ENCODE measurements at regions not wholly inside any gene's neighbourhood (a gene's known extent, or its start where the extent isn't known, plus 50 kb on each side); places are given as distances from the start of the nearest gene placed in this dataset.

DNA sequence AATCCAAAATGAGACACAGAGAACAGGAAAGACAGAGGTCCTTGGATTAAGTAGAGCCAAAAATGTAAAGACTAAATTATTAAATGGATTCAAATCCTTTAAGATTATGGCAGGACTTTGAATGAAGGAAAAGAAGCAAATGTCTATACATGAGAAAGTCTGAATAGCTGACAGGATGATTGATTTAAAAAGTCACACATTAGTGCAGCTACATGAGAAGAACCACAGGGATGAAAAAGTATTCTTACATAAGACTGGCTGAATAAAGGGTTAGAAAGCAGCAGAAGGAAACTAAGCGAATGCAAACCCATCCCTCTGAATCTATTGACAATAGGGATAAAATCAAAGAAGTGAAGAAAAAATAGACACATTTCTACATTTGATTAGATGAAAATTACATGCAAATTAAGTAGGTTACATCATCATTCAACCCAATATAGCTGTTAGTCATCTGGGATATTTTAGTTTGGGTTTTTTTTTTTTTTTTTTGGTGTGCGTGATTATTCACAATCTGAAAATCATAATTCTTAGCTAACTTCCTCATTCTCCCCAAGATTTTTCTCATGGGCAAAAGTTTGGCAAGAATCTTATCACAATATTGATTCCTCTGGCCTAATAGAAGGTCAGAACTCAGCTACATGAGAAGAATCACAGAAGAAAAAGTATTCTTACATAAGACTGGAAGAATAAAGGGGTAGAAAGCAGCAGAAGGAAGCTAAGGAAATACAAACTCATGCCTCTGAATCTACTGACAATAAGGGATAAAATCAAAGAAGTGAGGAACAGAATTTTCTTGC lies 845.4 kb downstream of the HACE1 start:
- ChIA-PET POLR2A (no interaction called here), CTCF (no interaction called here)
- TF ChIP-seq FOXA1 (IDR thresholded peaks at IDR 0.05) = no peak
- no peak for TF ChIP-seq NFRKB (IDR thresholded peaks at IDR 0.05)
- no peak for TF ChIP-seq BHLHE40 (IDR thresholded peaks at IDR 0.05; ENCODE audit: borderline replicate concordance)
- no peak for TF ChIP-seq ZNF384 (IDR thresholded peaks at IDR 0.05)
- no peak for TF ChIP-seq L3MBTL2 (conservative IDR thresholded peaks at IDR 0.05)
- TF ChIP-seq ELF4 (IDR thresholded peaks at IDR 0.05) = no peak
- TF ChIP-seq, protein P1, sequence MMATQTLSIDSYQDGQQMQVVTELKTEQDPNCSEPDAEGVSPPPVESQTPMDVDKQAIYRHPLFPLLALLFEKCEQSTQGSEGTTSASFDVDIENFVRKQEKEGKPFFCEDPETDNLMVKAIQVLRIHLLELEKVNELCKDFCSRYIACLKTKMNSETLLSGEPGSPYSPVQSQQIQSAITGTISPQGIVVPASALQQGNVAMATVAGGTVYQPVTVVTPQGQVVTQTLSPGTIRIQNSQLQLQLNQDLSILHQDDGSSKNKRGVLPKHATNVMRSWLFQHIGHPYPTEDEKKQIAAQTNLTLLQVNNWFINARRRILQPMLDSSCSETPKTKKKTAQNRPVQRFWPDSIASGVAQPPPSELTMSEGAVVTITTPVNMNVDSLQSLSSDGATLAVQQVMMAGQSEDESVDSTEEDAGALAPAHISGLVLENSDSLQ (IDR thresholded peaks at IDR 0.05) = no peak
- no peak for TF ChIP-seq HDGF (IDR thresholded peaks at IDR 0.05; ENCODE audit: borderline replicate concordance)
- TF ChIP-seq FOXK2 (IDR thresholded peaks at IDR 0.05) = no peak
- TF ChIP-seq FOXM1 (IDR thresholded peaks at IDR 0.05; ENCODE audit: borderline replicate concordance) = no peak
- TF ChIP-seq ARNT (IDR thresholded peaks at IDR 0.05) = no peak
- no peak for TF ChIP-seq SP1 (IDR thresholded peaks at IDR 0.05)
- TF ChIP-seq LEF1 (IDR thresholded peaks at IDR 0.05; ENCODE audit: borderline replicate concordance) = no peak
- TF ChIP-seq SUZ12 (IDR thresholded peaks at IDR 0.05) = no peak
- no peak for DNase-seq (ENCODE audit: extremely low spot score)

DNA sequence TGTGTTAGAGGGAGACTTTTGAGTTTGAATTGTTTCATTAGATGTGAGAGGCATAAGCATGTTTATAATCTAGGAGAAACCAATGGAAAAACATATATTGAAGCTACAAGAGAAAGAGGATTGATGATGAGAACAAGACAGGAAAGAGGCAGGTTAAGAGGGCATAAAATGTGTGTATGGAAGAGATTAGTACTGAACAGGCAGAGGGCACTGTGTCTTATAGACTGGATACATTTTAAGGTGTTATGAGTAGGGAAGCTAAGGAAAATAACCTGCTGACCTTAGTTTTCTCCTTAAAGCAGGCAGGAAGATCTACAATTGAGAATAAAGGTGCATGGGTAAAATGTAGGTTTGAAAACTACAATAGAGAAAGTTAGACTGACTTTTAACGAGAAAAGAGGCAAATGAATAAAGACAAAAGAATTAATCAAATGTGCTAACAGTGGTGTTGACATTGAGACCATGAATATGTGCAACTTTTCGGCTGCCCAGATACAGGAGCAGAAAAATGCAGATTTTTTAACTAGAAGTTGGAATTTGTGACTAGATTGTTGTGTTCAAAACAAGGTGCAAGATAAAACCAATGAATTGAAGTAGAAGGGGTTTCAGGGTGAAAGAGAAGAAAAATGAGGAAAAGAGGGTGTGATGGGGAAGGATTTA lies 846.3 kb downstream of the HACE1 start:
- no peak for DNase-seq (ENCODE audit: extremely low spot score)
- ChIA-PET POLR2A (no interaction called here), CTCF (no interaction called here)
- TF ChIP-seq BHLHE40 (IDR thresholded peaks at IDR 0.05; ENCODE audit: borderline replicate concordance) (no peak), SUZ12 (IDR thresholded peaks at IDR 0.05) (no peak), SP1 (IDR thresholded peaks at IDR 0.05) (no peak), NFRKB (IDR thresholded peaks at IDR 0.05) (no peak), L3MBTL2 (conservative IDR thresholded peaks at IDR 0.05) (no peak), ZNF384 (IDR thresholded peaks at IDR 0.05) (no peak)

DNA sequence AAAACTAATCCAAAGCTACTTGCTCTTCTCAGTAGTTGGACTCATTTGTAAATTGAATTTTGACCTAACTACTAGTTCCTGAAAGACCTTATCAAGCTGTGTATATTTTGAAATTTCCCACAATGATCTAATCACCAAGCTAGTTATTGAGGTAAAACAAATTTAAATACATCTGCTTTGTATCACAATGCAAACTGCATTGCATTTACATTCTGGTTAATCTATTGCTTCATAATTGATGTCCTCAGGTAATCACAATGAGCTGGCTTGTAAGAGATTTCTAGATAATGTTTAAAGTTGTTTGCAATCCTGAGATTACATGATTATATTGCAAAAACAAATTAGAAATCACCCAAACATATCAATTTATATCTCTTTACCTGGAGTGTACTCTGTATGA lies 848.8 kb downstream of the HACE1 start:
- no peak for DNase-seq (ENCODE audit: extremely low spot score)
- POLR2A ChIA-PET = no interaction called here
- CTCF ChIA-PET = no interaction called here
- TF ChIP-seq FOXA1 (IDR thresholded peaks at IDR 0.05) = no peak
- no peak for TF ChIP-seq ZNF384 (IDR thresholded peaks at IDR 0.05)
- no peak for TF ChIP-seq L3MBTL2 (conservative IDR thresholded peaks at IDR 0.05)
- no peak for TF ChIP-seq SP1 (IDR thresholded peaks at IDR 0.05)
- TF ChIP-seq TARDBP (IDR thresholded peaks at IDR 0.05) = no peak
- no peak for TF ChIP-seq LEF1 (IDR thresholded peaks at IDR 0.05; ENCODE audit: borderline replicate concordance)
- no peak for TF ChIP-seq SUZ12 (IDR thresholded peaks at IDR 0.05)

DNA sequence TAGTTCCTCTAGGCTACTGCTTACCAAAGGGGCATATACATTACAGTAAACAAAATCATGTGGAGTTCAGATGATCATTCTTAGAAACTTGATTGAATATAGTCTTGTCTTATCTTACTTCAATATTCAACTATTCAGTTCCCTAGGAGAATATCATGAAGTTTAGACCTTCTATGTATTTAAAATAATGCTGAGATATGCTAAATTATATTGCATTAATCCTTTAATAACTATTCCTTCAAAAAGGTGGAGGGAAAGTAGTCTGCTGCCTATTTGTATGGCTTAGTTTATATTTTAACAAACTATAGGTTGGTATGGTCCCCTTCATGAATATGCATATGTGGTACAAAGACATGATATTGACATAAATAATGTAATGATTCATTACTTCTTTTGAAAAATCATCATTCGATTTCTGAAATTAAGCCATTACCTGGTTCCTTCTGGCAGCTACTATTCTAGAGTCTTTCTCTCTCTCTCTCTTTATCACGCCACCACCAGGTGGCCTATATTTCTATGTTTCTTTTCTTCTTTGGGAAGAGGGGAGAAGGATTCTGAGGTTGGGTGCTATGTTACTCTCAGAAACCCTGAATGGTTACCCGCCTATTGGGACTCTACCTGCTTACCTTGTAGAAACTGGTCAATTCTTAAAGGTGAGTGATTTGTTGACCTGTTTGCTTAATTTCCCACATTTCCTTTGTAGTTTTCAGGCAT lies 855.8 kb downstream of the HACE1 start:
- no peak for DNase-seq (ENCODE audit: extremely low spot score)
- ChIA-PET CTCF (no interaction called here), POLR2A (no interaction called here)
- no peak for TF ChIP-seq NFRKB (IDR thresholded peaks at IDR 0.05)
- no peak for TF ChIP-seq TARDBP (IDR thresholded peaks at IDR 0.05)
- no peak for TF ChIP-seq FOXM1 (IDR thresholded peaks at IDR 0.05; ENCODE audit: borderline replicate concordance)
- TF ChIP-seq, protein P1 (IDR thresholded peaks at IDR 0.05) = no peak
- no peak for TF ChIP-seq L3MBTL2 (conservative IDR thresholded peaks at IDR 0.05)
- TF ChIP-seq ELF4 (IDR thresholded peaks at IDR 0.05) = no peak
- no peak for TF ChIP-seq CTBP1 (IDR thresholded peaks at IDR 0.05; ENCODE audit: borderline replicate concordance)
- no peak for TF ChIP-seq ARNT (IDR thresholded peaks at IDR 0.05)
- no peak for TF ChIP-seq LEF1 (IDR thresholded peaks at IDR 0.05; ENCODE audit: borderline replicate concordance)
- no peak for TF ChIP-seq FOXK2 (IDR thresholded peaks at IDR 0.05)
- no peak for TF ChIP-seq FOXA1 (IDR thresholded peaks at IDR 0.05)

DNA sequence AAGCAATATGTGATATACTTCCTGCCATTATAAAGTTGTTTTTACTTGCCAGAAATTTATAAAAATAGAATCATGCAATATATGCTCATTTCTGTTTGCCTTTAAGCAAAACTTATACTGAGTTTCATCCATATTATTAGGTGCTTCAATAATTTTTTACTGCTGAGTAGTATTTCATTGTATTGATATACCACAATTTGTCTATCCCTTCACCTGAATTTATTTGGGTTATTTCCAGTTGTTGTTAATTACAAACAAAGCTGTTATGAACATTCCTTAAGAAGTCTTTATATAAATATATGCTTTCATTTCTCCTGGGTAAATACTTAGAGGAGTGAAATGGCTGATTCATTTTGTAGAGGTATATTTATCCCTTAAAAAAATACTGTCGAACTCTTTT lies 864.1 kb downstream of the HACE1 start:
- TF ChIP-seq FOXK2 (IDR thresholded peaks at IDR 0.05) = no peak
- no peak for TF ChIP-seq L3MBTL2 (conservative IDR thresholded peaks at IDR 0.05)
- TF ChIP-seq NFRKB (IDR thresholded peaks at IDR 0.05) = no peak
- no peak for TF ChIP-seq ELF4 (IDR thresholded peaks at IDR 0.05)
- TF ChIP-seq, protein P1 (IDR thresholded peaks at IDR 0.05) = no peak
- TF ChIP-seq FOXM1 (IDR thresholded peaks at IDR 0.05; ENCODE audit: borderline replicate concordance) = no peak
- no peak for TF ChIP-seq CTBP1 (IDR thresholded peaks at IDR 0.05; ENCODE audit: borderline replicate concordance)
- no peak for TF ChIP-seq FOXA1 (IDR thresholded peaks at IDR 0.05)
- ChIA-PET CTCF (no interaction called here), POLR2A (no interaction called here)
- DNase-seq (ENCODE audit: extremely low spot score) = no peak

DNA sequence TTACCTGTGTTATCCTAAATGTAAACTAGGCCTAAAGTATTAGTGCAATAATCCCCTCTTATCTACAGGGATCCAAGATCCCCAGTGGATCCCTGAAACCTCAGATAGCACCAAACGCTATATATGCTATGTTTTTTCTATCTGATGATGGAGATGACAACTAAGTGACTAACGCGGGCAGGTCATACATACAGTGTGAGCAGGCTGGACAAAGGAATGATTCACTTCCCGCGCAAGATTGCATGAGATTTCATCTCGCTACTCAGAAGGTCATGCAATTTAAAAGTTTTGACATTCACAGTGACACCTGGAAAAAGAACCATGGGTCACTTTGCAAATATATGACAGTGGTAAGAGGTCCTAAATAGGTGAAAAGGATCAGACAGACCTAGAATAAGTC lies 875.9 kb downstream of the HACE1 start:
- ChIA-PET CTCF (no interaction called here), POLR2A (no interaction called here)
- DNase-seq (ENCODE audit: extremely low spot score) = no peak
- TF ChIP-seq, protein P1 (IDR thresholded peaks at IDR 0.05) = no peak
